GM12892 (cell line): ENCODE measurements at regions not wholly inside any gene's neighbourhood (a gene's known extent, or its start where the extent isn't known, plus 50 kb on each side); places are given as distances from the start of the nearest gene placed in this dataset.

ENCODE experiments used
- POLR2A ChIP-seq: IDR thresholded peaks from 2 replicates; pipeline ENCODE4 v1.6.1; 2011; ENCODE audit warnings: low read depth, low read length, control low read depth
- POLR2AphosphoS5 ChIP-seq: IDR thresholded peaks from 2 replicates; pipeline ENCODE4 v1.6.1; 2011; ENCODE audit warnings: low read depth, low read length, control low read depth
- TAF1 ChIP-seq: IDR thresholded peaks from 2 replicates; pipeline ENCODE4 v1.6.1; 2011; ENCODE audit warnings: low read depth, mild to moderate bottlenecking, control low read depth, low read length, borderline replicate concordance

GRCh38 chr4:1517592-1518411 is 111.6 kb upstream of the NKX1-1 start:
- no peak for TF ChIP-seq POLR2A
- TF ChIP-seq TAF1, result no peak
- TF ChIP-seq POLR2AphosphoS5, result no peak
